Neural cell (in vitro differentiated cells): ENCODE measurements at regions not wholly inside any gene's neighbourhood (a gene's known extent, or its start where the extent isn't known, plus 50 kb on each side); places are given as distances from the start of the nearest gene placed in this dataset.

ENCODE experiments used
- H2AFZ ChIP-seq: fragments of 200-600, 300-800 bp; sonication (generic), shearing (Covaris generic); 2 replicates; pipeline ENCODE4 v1.6.0; 2014; ENCODE audit warnings: low read depth, mild to moderate bottlenecking, antibody characterized with exemption, low read length, moderate library complexity
- H3F3A ChIP-seq: fragments of 200-600 bp; shearing (Covaris generic); 2 replicates; pipeline ENCODE4 v1.6.1; 2016; ENCODE audit warnings: mild to moderate bottlenecking, moderate library complexity, mixed read lengths, antibody characterized with exemption, low read length; ENCODE audit not compliant: insufficient read depth, poor library complexity, severe bottlenecking
- H3K27ac ChIP-seq: fragments of 200-600, 300-800 bp; sonication (generic), shearing (Covaris generic); 2 replicates; pipeline ENCODE4 v1.5.1; 2014; ENCODE audit warnings: mild to moderate bottlenecking, low read length, moderate library complexity
- H3K27me3 ChIP-seq: fragments of 300-800, 200-600 bp; sonication (generic), shearing (Covaris generic); 2 replicates; pipeline ENCODE4 v1.6.0; 2014; ENCODE audit warnings: mild to moderate bottlenecking, low read depth, low read length, moderate library complexity; ENCODE audit not compliant: insufficient read depth
- H3K36me3 ChIP-seq: fragments of 300-800, 200-600 bp; sonication (generic), shearing (Covaris generic); 2 replicates; pipeline ENCODE4 v1.5.1; 2014; ENCODE audit warnings: mild to moderate bottlenecking, antibody characterized with exemption, low read length, moderate library complexity; ENCODE audit not compliant: insufficient read depth
- H3K4me2 ChIP-seq: fragments of 300-800, 200-600 bp; sonication (generic), shearing (Covaris generic); 2 replicates; pipeline ENCODE4 v1.6.0; 2014; ENCODE audit warnings: mild to moderate bottlenecking, low read length
- H3K4me3 ChIP-seq: fragments of 300-800, 200-600 bp; sonication (generic), shearing (Covaris generic); 2 replicates; pipeline ENCODE4 v1.5.1; 2014; ENCODE audit warnings: mild to moderate bottlenecking, low read length, moderate library complexity
- H3K79me2 ChIP-seq: fragments of 200-600 bp; shearing (Covaris generic); replicated peaks from 2 replicates; pipeline ENCODE4 v1.6.0; 2014; ENCODE audit warnings: mild to moderate bottlenecking, low read length, moderate library complexity; ENCODE audit not compliant: insufficient read depth
- H3K9ac ChIP-seq: fragments of 300-800, 200-600 bp; sonication (generic), shearing (Covaris generic); 2 replicates; pipeline ENCODE4 v1.6.1; 2016; ENCODE audit warnings: mild to moderate bottlenecking, low read length, mixed read lengths
- H3K9me2 ChIP-seq: fragments of 200-600 bp; shearing (Covaris generic); 2 replicates; pipeline ENCODE4 v1.6.1; 2016; ENCODE audit warnings: mild to moderate bottlenecking, low read length, mixed read lengths; ENCODE audit not compliant: insufficient read depth
- H3K9me3 ChIP-seq: fragments of 200-600, 300-800 bp; sonication (generic), shearing (Covaris generic); 2 replicates; pipeline ENCODE4 v1.6.1; 2016; ENCODE audit warnings: mild to moderate bottlenecking, mixed run types, low read length, moderate library complexity, mixed read lengths
- H4K20me1 ChIP-seq: fragments of 200-600 bp; shearing (Covaris generic); 2 replicates; pipeline ENCODE4 v1.6.1; 2016; ENCODE audit warnings: mild to moderate bottlenecking, mixed run types; ENCODE audit not compliant: insufficient read depth
- EP300 ChIP-seq: fragments of 450-650 bp; conservative IDR thresholded peaks from 2 replicates; pipeline ENCODE4 v1.6.1; 2014; ENCODE audit warnings: antibody characterized with exemption, mild to moderate bottlenecking, moderate library complexity; ENCODE audit not compliant: poor library complexity, severe bottlenecking
- EZH2 ChIP-seq: fragments of 200-600, 300-800 bp; shearing (Covaris generic), sonication (generic); IDR thresholded peaks from 2 replicates; pipeline ENCODE4 v1.6.1; 2014; ENCODE audit warnings: antibody characterized with exemption, low read length, borderline replicate concordance, mild to moderate bottlenecking; ENCODE audit not compliant: insufficient read depth, poor library complexity, severe bottlenecking
- MXI1 ChIP-seq: fragments of 450-650 bp; conservative IDR thresholded peaks from 2 replicates; pipeline ENCODE4 v1.6.1; 2014; ENCODE audit warnings: antibody characterized with exemption, mild to moderate bottlenecking; ENCODE audit not compliant: poor library complexity, severe bottlenecking
- POLR2AphosphoS5 ChIP-seq: IDR thresholded peaks from 2 replicates; pipeline ENCODE4 v1.6.1; 2012
- RAD21 ChIP-seq: fragments of 450-650 bp; conservative IDR thresholded peaks from 2 replicates; pipeline ENCODE4 v1.6.1; 2014; ENCODE audit warnings: antibody characterized with exemption, mild to moderate bottlenecking, moderate library complexity
- REST ChIP-seq: IDR thresholded peaks from 2 replicates; pipeline ENCODE4 v1.6.1; 2012; ENCODE audit warnings: borderline replicate concordance
- SMC3 ChIP-seq: fragments of 450-650 bp; conservative IDR thresholded peaks from 2 replicates; pipeline ENCODE4 v1.6.1; 2014; ENCODE audit warnings: antibody characterized with exemption, mild to moderate bottlenecking, moderate library complexity; ENCODE audit not compliant: poor library complexity
- TAF1 ChIP-seq: IDR thresholded peaks from 2 replicates; pipeline ENCODE4 v1.6.1; 2012; ENCODE audit warnings: low read depth
- TF ChIP-seq, protein P1 (sequence below): fragments of 450-650 bp; IDR thresholded peaks from 2 replicates; pipeline ENCODE4 v1.5.1; 2014; ENCODE audit warnings: antibody characterized with exemption, mild to moderate bottlenecking, moderate library complexity; ENCODE audit not compliant: poor library complexity, severe bottlenecking

GRCh38 chr9:26710008-26710407 lies 182.6 kb downstream of the CAAP1 start:
- no peaks in the 10 kb centered on the region for H3K79me2 ChIP-seq
- H3K9ac ChIP-seq = no peak overlapping the region
- no peaks in the 10 kb centered on the region for H4K20me1 ChIP-seq
- no peaks in the 10 kb centered on the region for H3K9me2 ChIP-seq
- no peaks in the 10 kb centered on the region for H3K27me3 ChIP-seq
- H3K4me3 ChIP-seq = no peak overlapping the region
- TF ChIP-seq, protein P1, sequence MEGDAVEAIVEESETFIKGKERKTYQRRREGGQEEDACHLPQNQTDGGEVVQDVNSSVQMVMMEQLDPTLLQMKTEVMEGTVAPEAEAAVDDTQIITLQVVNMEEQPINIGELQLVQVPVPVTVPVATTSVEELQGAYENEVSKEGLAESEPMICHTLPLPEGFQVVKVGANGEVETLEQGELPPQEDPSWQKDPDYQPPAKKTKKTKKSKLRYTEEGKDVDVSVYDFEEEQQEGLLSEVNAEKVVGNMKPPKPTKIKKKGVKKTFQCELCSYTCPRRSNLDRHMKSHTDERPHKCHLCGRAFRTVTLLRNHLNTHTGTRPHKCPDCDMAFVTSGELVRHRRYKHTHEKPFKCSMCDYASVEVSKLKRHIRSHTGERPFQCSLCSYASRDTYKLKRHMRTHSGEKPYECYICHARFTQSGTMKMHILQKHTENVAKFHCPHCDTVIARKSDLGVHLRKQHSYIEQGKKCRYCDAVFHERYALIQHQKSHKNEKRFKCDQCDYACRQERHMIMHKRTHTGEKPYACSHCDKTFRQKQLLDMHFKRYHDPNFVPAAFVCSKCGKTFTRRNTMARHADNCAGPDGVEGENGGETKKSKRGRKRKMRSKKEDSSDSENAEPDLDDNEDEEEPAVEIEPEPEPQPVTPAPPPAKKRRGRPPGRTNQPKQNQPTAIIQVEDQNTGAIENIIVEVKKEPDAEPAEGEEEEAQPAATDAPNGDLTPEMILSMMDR = no peak
- no peak for TF ChIP-seq SMC3
- TF ChIP-seq MXI1 = no peak
- no peak for TF ChIP-seq TAF1
- TF ChIP-seq REST = no peak
- TF ChIP-seq EP300 = no peak
- no peak for TF ChIP-seq POLR2AphosphoS5
- TF ChIP-seq EZH2 = no peak
- no peak for TF ChIP-seq RAD21
- no peak overlapping the region for H2AFZ ChIP-seq
- no peaks in the 10 kb centered on the region for H3K9me3 ChIP-seq
- H3K36me3 ChIP-seq = no peaks in the 10 kb centered on the region
- no peak overlapping the region for H3K4me2 ChIP-seq
- no peaks in the 10 kb centered on the region for H3F3A ChIP-seq
- H3K27ac ChIP-seq = no peak overlapping the region

DNA sequence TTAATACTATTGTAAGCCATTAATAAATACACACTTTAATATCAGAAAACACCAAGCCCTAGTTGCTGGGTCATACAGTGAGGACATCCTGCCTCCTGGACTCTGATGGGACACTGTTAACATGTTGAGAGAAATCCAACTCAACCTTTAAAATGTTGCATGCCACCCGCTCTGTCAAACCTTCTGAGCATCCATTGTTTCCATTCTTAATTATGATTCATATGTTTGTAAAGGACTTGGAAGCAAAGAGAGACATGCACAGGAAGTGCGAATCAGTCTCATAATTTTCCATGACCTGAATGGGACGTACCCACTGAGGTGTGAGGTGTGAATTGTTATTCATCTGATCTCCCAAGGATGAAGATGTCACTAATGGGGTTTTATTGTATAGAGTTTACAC lies 186.4 kb downstream of the CAAP1 start:
- no peaks in the 10 kb centered on the region for H3F3A ChIP-seq
- no peak overlapping the region for H3K9ac ChIP-seq
- no peak overlapping the region for H3K4me2 ChIP-seq
- H3K27me3 ChIP-seq = no peaks in the 10 kb centered on the region
- H3K4me3 ChIP-seq = no peak overlapping the region
- no peaks in the 10 kb centered on the region for H3K36me3 ChIP-seq
- no peak overlapping the region for H3K27ac ChIP-seq
- no peaks in the 10 kb centered on the region for H3K9me3 ChIP-seq
- no peaks in the 10 kb centered on the region for H3K79me2 ChIP-seq
- TF ChIP-seq RAD21 (no peak), REST (no peak), POLR2AphosphoS5 (no peak), MXI1 (no peak), EZH2 (no peak), TAF1 (no peak), SMC3 (no peak)
- TF ChIP-seq, protein P1 = no peak
- H2AFZ ChIP-seq = no peak overlapping the region
- H4K20me1 ChIP-seq = no peaks in the 10 kb centered on the region
- no peaks in the 10 kb centered on the region for H3K9me2 ChIP-seq
